Muscle of arm (tissue), 1 donor: ENCODE measurements at regions not wholly inside any gene's neighbourhood (a gene's known extent, or its start where the extent isn't known, plus 50 kb on each side); places are given as distances from the start of the nearest gene placed in this dataset.

Experiments
- DNase-seq: peaks from one replicate; pipeline ENCODE4 v3.0.0-alpha.2; 2013

DNA sequence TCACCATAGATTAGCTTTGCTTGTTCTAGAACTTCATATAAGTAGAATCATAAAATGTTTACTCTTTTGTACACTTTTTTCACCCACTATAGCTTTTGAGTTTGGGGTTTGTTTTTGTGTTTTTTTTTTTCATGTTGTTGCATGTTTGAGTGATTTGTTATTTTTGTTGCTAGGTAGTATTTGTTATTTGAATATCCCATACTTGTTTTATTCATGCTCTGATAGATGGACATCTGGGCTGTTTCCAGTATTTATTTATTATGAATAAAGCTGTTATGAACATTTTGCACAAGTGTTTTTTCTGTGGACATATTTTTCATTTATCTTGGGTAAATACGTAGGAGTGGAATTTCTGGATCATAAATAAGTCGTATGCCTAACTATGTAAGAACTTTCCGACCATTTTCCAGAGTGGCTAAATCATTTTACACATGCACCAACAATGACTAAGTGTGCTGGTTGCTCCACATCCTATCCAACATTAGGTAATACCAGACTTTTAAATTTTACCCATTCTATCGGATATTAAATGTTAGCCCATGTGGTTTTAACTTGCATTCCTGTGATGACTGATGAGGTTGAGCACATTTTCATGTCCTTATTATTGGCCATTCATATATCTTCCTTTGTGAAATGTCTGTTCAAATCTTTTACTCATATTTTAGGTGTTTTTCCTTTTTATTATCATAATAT is 69.1 kb upstream of the NR4A3 start:
- no peak for DNase-seq

DNA sequence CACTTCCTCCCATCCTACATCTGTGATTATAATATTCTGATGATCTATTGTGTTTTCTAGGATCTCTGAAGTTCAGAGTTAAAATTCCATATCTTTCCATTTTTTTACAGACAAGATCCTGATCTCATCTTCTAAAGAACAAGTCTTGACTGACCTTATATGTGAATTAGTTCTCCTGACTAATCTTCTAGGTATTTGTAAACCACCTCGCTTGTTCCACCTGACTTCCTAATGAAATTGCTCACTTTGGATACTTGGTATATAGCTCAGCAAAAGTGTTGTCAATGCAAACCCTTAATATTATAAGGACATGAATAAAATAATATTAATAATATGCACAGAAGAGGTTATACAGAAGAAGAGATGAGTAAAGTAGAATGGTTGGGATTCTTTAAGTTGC is 68.2 kb upstream of the NR4A3 start:
- DNase-seq = no peak

DNA sequence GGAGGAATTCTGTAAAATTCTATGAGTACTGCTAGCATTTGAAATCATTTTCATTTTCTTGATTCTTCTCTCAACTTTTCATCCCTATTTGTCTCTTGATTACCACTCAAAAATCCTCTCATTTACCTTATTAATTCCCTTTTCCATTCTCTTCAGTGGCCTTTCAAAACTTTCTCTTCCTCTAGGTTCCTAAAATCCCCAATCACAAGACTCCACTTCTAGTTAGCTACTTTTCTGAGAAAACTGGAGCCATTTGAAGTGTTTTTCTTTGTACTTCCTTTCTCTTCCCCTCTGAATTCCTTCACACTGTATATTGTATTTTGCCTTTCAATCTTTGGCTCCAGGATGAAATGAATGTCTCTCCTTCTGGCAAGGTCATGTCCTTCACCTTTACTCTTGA is 61.3 kb upstream of the NR4A3 start:
- DNase-seq = no peak

DNA sequence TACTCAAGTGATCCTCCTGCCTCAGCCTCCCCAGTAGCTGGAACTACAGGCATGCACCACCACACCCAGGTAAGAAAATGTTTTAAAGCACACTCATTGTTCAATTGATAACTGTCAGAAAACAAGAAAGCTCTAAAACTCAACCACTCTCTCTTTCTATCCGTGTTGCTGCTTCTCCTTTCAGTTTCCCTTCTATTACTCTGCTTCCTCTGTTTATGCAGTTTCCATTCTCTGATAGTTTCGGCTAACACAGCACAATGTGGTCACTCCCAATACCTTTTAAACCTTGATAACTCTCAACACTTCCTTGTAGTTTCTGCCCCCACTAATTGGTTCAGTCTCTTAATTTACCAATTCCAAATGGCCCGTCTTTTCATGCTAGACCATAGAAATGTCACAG is 59.2 kb upstream of the NR4A3 start:
- DNase-seq = no peak
